ENCODE measurements at regions not wholly inside any gene's neighbourhood (a gene's known extent, or its start where the extent isn't known, plus 50 kb on each side); places are given as distances from the start of the nearest gene placed in this dataset.

- TF ChIP-seq RAD21 (IDR thresholded peaks at IDR 0.05 in 1 of 2, conservative IDR thresholded peaks at IDR 0.05 in 1 of 2; ENCODE audit: low read depth in 2 of 2, low read length in 2 of 2): no peak
- no peak for TF ChIP-seq BACH1 (IDR thresholded peaks at IDR 0.05; ENCODE audit: low read length)
- TF ChIP-seq SIX5 (IDR thresholded peaks at IDR 0.05; ENCODE audit: low read depth, low read length): no peak
- no peak for TF ChIP-seq NRF1 (IDR thresholded peaks at IDR 0.05; ENCODE audit: low read depth, low read length)
These were observed 125.6 kb upstream of the TTC29 start (continued) for GRCh38 chr4:147071209-147071740.
